GM18951 (cell line): ENCODE measurements at regions not wholly inside any gene's neighbourhood (a gene's known extent, or its start where the extent isn't known, plus 50 kb on each side); places are given as distances from the start of the nearest gene placed in this dataset.
"Not testable (repeated sequence)": the region's sequence is repeated elsewhere in the genome, so short reads cannot be mapped to it uniquely, and the experiment has no call there.

Experiments used
- POLR2A ChIP-seq: IDR thresholded peaks from 4 replicates; pipeline ENCODE4 v1.6.1; 2011; ENCODE audit warnings: mild to moderate bottlenecking; ENCODE audit not compliant: insufficient read length, insufficient read depth; ENCODE audit errors: extremely low read depth
- in situ Hi-C: fragments of 300-500 bp; cut with MboI; formaldehyde crosslinking; loops from one replicate; pipeline ENCODE4 v1.12.0; 2022; ENCODE audit warnings: low sequenced_read_pairs, mixed read lengths, inconsistent platforms; ENCODE audit not compliant: unreplicated experiment

- in situ Hi-C loops: no loop called here
- no peak for TF ChIP-seq POLR2A
Observed at GRCh38 chr5:125457617-125458016, 711.2 kb upstream of the ZNF608 start.

GRCh38 chr5:125458949-125459348 lies 712.5 kb upstream of the ZNF608 start:
- in situ Hi-C loops: not testable (repeated sequence)

GRCh38 chr5:125461641-125462072 lies 715.2 kb upstream of the ZNF608 start:
- in situ Hi-C loops: no loop called here
- TF ChIP-seq POLR2A: no peak

- TF ChIP-seq POLR2A: no peak
- in situ Hi-C loops: no loop called here
Observed at GRCh38 chr5:125463466-125464092, 717.1 kb upstream of the ZNF608 start.

- TF ChIP-seq POLR2A: no peak
- in situ Hi-C loops: no loop called here
Observed at GRCh38 chr5:125464847-125465432, 718.5 kb upstream of the ZNF608 start.

GRCh38 chr5:125465703-125466102 lies 719.3 kb upstream of the ZNF608 start:
- in situ Hi-C loops: no loop called here
- TF ChIP-seq POLR2A: no peak

GRCh38 chr5:125467222-125467621 lies 720.8 kb upstream of the ZNF608 start:
- TF ChIP-seq POLR2A: no peak

GRCh38 chr5:125470280-125470902 lies 724.0 kb upstream of the ZNF608 start:
- in situ Hi-C loops: no loop called here
- no peak for TF ChIP-seq POLR2A

More at GRCh38 chr5:125467222-125467621, 720.8 kb upstream of the ZNF608 start:
- in situ Hi-C loops: no loop called here

GRCh38 chr5:125476901-125477585 lies 730.6 kb upstream of the ZNF608 start:
- no peak for TF ChIP-seq POLR2A
- in situ Hi-C loops: no loop called here

- TF ChIP-seq POLR2A: no peak
Observed at GRCh38 chr5:125477586-125477975, 731.1 kb upstream of the ZNF608 start.

GRCh38 chr5:125478599-125478998 lies 732.2 kb upstream of the ZNF608 start:
- in situ Hi-C loops: no loop called here
- TF ChIP-seq POLR2A: no peak

More at GRCh38 chr5:125477586-125477975, 731.1 kb upstream of the ZNF608 start:
- in situ Hi-C loops: no loop called here

- in situ Hi-C loops: no loop called here
- TF ChIP-seq POLR2A: no peak
Observed at GRCh38 chr5:125480911-125481310, 734.5 kb upstream of the ZNF608 start.
